ENCODE measurements at regions not wholly inside any gene's neighbourhood (a gene's known extent, or its start where the extent isn't known, plus 50 kb on each side); places are given as distances from the start of the nearest gene placed in this dataset.

DNA sequence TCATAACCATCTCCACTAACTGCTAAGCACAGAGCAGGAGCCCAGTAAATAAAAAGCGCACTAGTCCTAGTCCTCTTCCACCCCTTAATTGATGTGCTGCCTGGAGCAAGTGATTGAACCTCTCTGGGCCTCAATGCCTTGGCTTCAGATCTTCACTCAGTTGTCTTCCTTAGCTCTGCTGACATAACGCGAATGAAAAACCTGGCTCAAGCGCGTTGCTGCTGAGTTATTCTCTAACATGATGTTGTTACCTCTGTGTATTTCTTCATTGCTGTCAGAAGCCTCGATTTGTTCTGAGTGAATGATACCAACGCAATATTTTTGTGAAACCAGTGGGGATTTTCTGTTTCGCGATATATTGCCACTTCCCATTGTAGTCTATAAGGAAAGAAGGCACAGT, 185.1 kb upstream of the CCND2 start:
- dilution Hi-C loops (cut with HindIII; ENCODE audit: low sequenced_read_pairs, unreplicated experiment), result no loop called here
- no peak overlapping the region for H3K4me2 ChIP-seq (ENCODE audit: low read depth, low read length)
- POLR2A ChIA-PET (ENCODE audit: unreplicated experiment), result no interaction called here

More for the DNA sequence above, 185.1 kb upstream of the CCND2 start:
- Histone ChIP-seq H3K18ac (ENCODE audit: low read depth, low read length) (no peak overlapping the region), H3K56ac (ENCODE audit: extremely low read depth, insufficient read depth, low read length) (no peak overlapping the region), H2BK20ac (ENCODE audit: low read depth, low read length) (no peak overlapping the region), H2AFZ (replicated peaks; ENCODE audit: low read length, poor library complexity) (no peak overlapping the region), H4K91ac (ENCODE audit: insufficient read depth, low read depth, low read length) (no peak overlapping the region), H2BK15ac (ENCODE audit: low read depth, low read length) (no peak overlapping the region), H4K20me1 (ENCODE audit: insufficient read depth, low read length) (no peaks in the 10 kb centered on the region), H2AK5ac (ENCODE audit: low read depth, low read length) (no peak overlapping the region), H3K27ac (ENCODE audit: insufficient read depth, low read length) (no peak overlapping the region), H2BK5ac (ENCODE audit: low read depth, low read length, poor library complexity, severe bottlenecking) (no peak overlapping the region), H3K27me3 (ENCODE audit: control insufficient read depth, insufficient read depth, low read length) (peaks cover 6% of the 10 kb centered on the region; the same call in 1 of the 2 replicates), H4K8ac (ENCODE audit: low read depth in 2 of 2, low read length in 2 of 2) (no peak overlapping the region), H3K9me3 (ENCODE audit: control insufficient read depth, insufficient read depth, low read length) (no peaks in the 10 kb centered on the region), H3K4ac (ENCODE audit: low read depth, low read length) (no peak overlapping the region), H2AK9ac (replicated peaks; ENCODE audit: low read depth, low read length, poor library complexity) (no peak overlapping the region), H3K79me1 (ENCODE audit: low read depth in 1 of 2, low read length in 2 of 2) (no peaks in the 10 kb centered on the region), H3K36me3 (ENCODE audit: control insufficient read depth, insufficient read depth, low read length) (no peaks in the 10 kb centered on the region), H3K4me3 (ENCODE audit: insufficient read depth, low read depth, low read length) (no peak overlapping the region), H3K9me1 (ENCODE audit: insufficient read depth, low read length) (no peaks in the 10 kb centered on the region), H3K9ac (ENCODE audit: low read depth, low read length) (no peak overlapping the region), H3K14ac (replicated peaks; ENCODE audit: low read depth, low read length) (no peak overlapping the region), H2BK120ac (ENCODE audit: low read depth, low read length) (no peak overlapping the region), H3K23ac (ENCODE audit: low read depth, low read length) (no peak overlapping the region), H4K5ac (ENCODE audit: low read depth, low read length) (no peak overlapping the region), H3K4me1 (ENCODE audit: control insufficient read depth, insufficient read depth, low read length) (no peaks in the 10 kb centered on the region)
- no CpG with 5 or more reads among the region's 9 CpGs for WGBS, 2 experiments (ENCODE audit: extremely low coverage in 2 of 2, insufficient read length in 1 of 2)
- in situ Hi-C loops (cut with MboI; ENCODE audit: low sequenced_read_pairs), result no loop called here
- TF ChIP-seq SMC3 (IDR thresholded peaks at IDR 0.05; ENCODE audit: low read depth, low read length), result no peak
- no peak for TF ChIP-seq CEBPB (IDR thresholded peaks at IDR 0.05; ENCODE audit: low read depth, low read length)
- TF ChIP-seq, protein P1, sequence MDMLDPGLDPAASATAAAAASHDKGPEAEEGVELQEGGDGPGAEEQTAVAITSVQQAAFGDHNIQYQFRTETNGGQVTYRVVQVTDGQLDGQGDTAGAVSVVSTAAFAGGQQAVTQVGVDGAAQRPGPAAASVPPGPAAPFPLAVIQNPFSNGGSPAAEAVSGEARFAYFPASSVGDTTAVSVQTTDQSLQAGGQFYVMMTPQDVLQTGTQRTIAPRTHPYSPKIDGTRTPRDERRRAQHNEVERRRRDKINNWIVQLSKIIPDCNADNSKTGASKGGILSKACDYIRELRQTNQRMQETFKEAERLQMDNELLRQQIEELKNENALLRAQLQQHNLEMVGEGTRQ (IDR thresholded peaks at IDR 0.05; ENCODE audit: low read depth, low read length), result no peak
- no peak for TF ChIP-seq RAD21 (IDR thresholded peaks at IDR 0.05; ENCODE audit: low read length)
- no peak for ATAC-seq (ENCODE audit: low read depth)
- CTCF ChIA-PET, result no interaction called here
- intact Hi-C loops (cut with micrococcal nuclease), result no loop called here
- BruUV-seq (replicated peaks), result no TSS peak
- no peak for DNase-seq

All from IMR-90 (cell line).